SH-SY5Y (cell line): ENCODE measurements at regions not wholly inside any gene's neighbourhood (a gene's known extent, or its start where the extent isn't known, plus 50 kb on each side); places are given as distances from the start of the nearest gene placed in this dataset.

ENCODE experiments used
- GATA2 ChIP-seq: IDR thresholded peaks from 2 replicates; pipeline ENCODE4 v1.6.1; 2011; ENCODE audit warnings: mild to moderate bottlenecking, low read depth, low read length
- GATA3 ChIP-seq: IDR thresholded peaks from 2 replicates; pipeline ENCODE4 v1.6.1; 2011; ENCODE audit warnings: low read depth, mild to moderate bottlenecking, low read length, moderate library complexity

GRCh38 chr10:62917475-62918238 is 101.5 kb upstream of the EGR2 start:
- no peak for TF ChIP-seq GATA3

GRCh38 chr10:62916141-62916603 is 100.0 kb upstream of the EGR2 start:
- no peak for TF ChIP-seq GATA2
- no peak for TF ChIP-seq GATA3

- TF ChIP-seq GATA2, result no peak
- no peak for TF ChIP-seq GATA3
Observed at GRCh38 chr10:62915158-62915557, 99.0 kb upstream of the EGR2 start.

GRCh38 chr10:62912086-62912485 is 95.9 kb upstream of the EGR2 start:
- TF ChIP-seq GATA2, result no peak
- no peak for TF ChIP-seq GATA3

- TF ChIP-seq GATA2 (no peak), GATA3 (no peak)
Observed at GRCh38 chr10:62911210-62911963, 95.2 kb upstream of the EGR2 start.

- TF ChIP-seq GATA3 (no peak), GATA2 (no peak)
Observed at GRCh38 chr10:62907470-62908212, 91.5 kb upstream of the EGR2 start.

- TF ChIP-seq GATA2 (no peak), GATA3 (no peak)
Observed at GRCh38 chr10:62904281-62904875, 88.2 kb upstream of the EGR2 start.

GRCh38 chr10:62903828-62904227 is 87.7 kb upstream of the EGR2 start:
- TF ChIP-seq GATA2, result no peak
- no peak for TF ChIP-seq GATA3

- TF ChIP-seq GATA3 (no peak), GATA2 (no peak)
Observed at GRCh38 chr10:62900829-62901571, 84.8 kb upstream of the EGR2 start.

GRCh38 chr10:62899311-62899710 is 83.1 kb upstream of the EGR2 start:
- TF ChIP-seq GATA2 (no peak), GATA3 (no peak)

GRCh38 chr10:62895063-62895462 is 78.9 kb upstream of the EGR2 start:
- TF ChIP-seq GATA3 (no peak), GATA2 (no peak)

- TF ChIP-seq GATA3, result no peak
- no peak for TF ChIP-seq GATA2
Observed at GRCh38 chr10:62894156-62894555, 78.0 kb upstream of the EGR2 start.

GRCh38 chr10:62893036-62893435 is 76.9 kb upstream of the EGR2 start:
- TF ChIP-seq GATA3 (no peak), GATA2 (no peak)
